ENCODE measurements at regions not wholly inside any gene's neighbourhood (a gene's known extent, or its start where the extent isn't known, plus 50 kb on each side); places are given as distances from the start of the nearest gene placed in this dataset.

- H3K9me1 ChIP-seq (ENCODE audit: control insufficient read depth, insufficient read depth, low read length), result no peaks in the 10 kb centered on the region
- peak overlapping the region; percentile 49 for H3K4me2 ChIP-seq (ENCODE audit: insufficient read depth, low read length)
- no peaks in the 10 kb centered on the region for H3K27me3 ChIP-seq (ENCODE audit: control insufficient read depth in 2 of 2, insufficient read depth in 2 of 2, low read length in 2 of 2)
- peak overlapping the region; percentile 31; the same call in 1 of the 2 replicates for H3K4me3 ChIP-seq
- H3K9ac ChIP-seq (ENCODE audit: insufficient read depth in 1 of 2, low read depth in 2 of 2, low read length in 2 of 2), result no peak overlapping the region
- CTCF ChIA-PET (ENCODE audit: low intra/inter-chr PET ratio), result interaction anchor here (1.3 kb wide), 1 partner anchor 539 kb away, joined by 3 read pairs; no protein-coding TSS in a partner anchor
- H3K36me3 ChIP-seq (ENCODE audit: control insufficient read depth, insufficient read depth, low read length), result no peaks in the 10 kb centered on the region
- ATAC-seq (peak; percentile 97), FAIRE-seq (peak; percentile 42), DNase-seq (ENCODE audit: extremely low read depth in 1 of 4, low spot score in 3 of 4) (peak; percentile 63 to 76 (median 72))
- H3K27ac ChIP-seq (ENCODE audit: extremely low read depth, low read depth, low read length), result no peak overlapping the region
- no peaks in the 10 kb centered on the region for H4K20me1 ChIP-seq (replicated peaks; ENCODE audit: control insufficient read depth, insufficient read depth, low read length)
- in situ Hi-C loops (cut with MboI), result no loop called here
- POLR2A ChIA-PET, result no interaction called here
- H2AFZ ChIP-seq (ENCODE audit: low read depth, low read length), result peak overlapping the region; percentile 70; the same call in 1 of the 2 replicates
- no TSS peak for BruUV-seq (replicated peaks)
- H3K9me3 ChIP-seq (replicated peaks; ENCODE audit: control insufficient read depth, insufficient read depth, low read depth, low read length), result no peaks in the 10 kb centered on the region
- no peaks in the 10 kb centered on the region for H3K79me2 ChIP-seq (ENCODE audit: control insufficient read depth, insufficient read depth, low read length)
- intact Hi-C loops (cut with micrococcal nuclease), result no loop called here
- peaks cover 0 to 6% of the 10 kb centered on the region in 2 experiments; a peak in 2 of 5 replicates for H3K4me1 ChIP-seq (replicated peaks in 1 of 2; ENCODE audit: control insufficient read depth in 2 of 2, insufficient read depth in 2 of 2, low read length in 2 of 2)
- WGBS (ENCODE audit: insufficient coverage, low coverage, missing lambda C conversion rate), result 10% methylated on average over 23 of the region's 29 CpGs
- TF ChIP-seq GTF2B (IDR thresholded peaks at IDR 0.05; ENCODE audit: extremely low read depth, insufficient read length) (no peak), REST (IDR thresholded peaks at IDR 0.05; ENCODE audit: borderline replicate concordance) (peak; percentile 15; the same call in 1 of the 2 replicates), REST (CRISPR knock-in tag; IDR thresholded peaks at IDR 0.05; ENCODE audit: low read depth) (no peak), ARNT (IDR thresholded peaks at IDR 0.05) (no peak), CGGBP1 (CRISPR knock-in tag; IDR thresholded peaks at IDR 0.05) (no peak), ATF2 (CRISPR knock-in tag; IDR thresholded peaks at IDR 0.05) (no peak)
Observed at GRCh38 chr18:47754311-47755101, 176.0 kb downstream of the SMAD2 start.

Measured in K562 (cell line).